Activated CD4-positive, CD25-positive, alpha-beta regulatory T cell treated with anti-CD3 and anti-CD28 coated beads, Interleukin-2, amount 50 U/mL, for 72 hours (primary cell): ENCODE measurements at regions not wholly inside any gene's neighbourhood (a gene's known extent, or its start where the extent isn't known, plus 50 kb on each side); places are given as distances from the start of the nearest gene placed in this dataset.

ENCODE experiments used
- DNase-seq: peaks from one replicate; pipeline ENCODE4 v3.0.0; 2021

DNA sequence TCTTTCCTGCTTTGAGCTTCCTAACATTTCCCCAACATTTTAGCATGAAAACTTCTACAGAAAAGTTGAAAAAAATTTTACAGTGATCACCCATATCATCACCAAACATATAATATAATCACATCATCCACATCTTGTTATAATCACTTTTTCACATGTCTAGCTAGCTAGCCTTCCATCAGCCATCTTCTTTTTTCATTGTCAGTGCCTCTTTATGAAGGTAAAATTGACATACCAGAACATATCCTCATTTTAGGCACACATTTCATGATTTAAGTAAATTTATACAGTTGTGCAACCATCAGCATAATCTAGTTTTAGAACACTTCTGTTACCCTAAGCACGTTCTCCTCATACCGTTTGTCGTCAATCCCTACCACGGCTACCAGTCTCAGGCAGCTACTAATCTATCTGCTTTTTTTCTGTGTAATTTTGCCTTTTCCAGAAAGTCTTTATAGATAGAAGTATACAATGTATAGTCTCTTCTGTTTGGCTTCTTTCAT, 73.7 kb downstream of the VEGFA start:
- DNase-seq = no peak

DNA sequence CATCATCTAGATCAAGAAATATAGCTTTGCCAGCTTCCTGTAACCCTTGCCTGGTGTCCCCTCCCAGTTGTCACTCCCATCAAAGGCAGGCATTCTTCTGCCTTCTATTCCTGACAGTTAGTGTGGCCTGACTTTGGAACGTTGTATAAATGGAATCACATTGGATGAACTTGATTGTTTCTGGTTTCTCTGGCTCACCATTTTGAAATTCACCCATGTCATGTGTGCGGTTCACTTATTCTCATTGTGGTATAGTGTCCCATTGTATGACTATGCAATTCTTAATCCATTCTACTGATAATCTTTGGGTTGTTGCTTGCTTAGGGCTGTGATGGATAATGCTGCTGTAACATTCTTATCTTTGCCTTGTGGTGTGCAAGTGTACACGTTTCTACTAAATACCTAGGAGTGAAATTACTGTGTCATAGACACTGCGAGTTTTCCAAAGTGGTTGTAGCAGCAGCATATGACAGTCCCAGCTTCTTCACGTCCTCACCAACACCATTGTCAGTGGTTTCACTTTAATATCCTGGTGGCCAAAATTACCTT, 73.2 kb downstream of the VEGFA start:
- no peak for DNase-seq

DNA sequence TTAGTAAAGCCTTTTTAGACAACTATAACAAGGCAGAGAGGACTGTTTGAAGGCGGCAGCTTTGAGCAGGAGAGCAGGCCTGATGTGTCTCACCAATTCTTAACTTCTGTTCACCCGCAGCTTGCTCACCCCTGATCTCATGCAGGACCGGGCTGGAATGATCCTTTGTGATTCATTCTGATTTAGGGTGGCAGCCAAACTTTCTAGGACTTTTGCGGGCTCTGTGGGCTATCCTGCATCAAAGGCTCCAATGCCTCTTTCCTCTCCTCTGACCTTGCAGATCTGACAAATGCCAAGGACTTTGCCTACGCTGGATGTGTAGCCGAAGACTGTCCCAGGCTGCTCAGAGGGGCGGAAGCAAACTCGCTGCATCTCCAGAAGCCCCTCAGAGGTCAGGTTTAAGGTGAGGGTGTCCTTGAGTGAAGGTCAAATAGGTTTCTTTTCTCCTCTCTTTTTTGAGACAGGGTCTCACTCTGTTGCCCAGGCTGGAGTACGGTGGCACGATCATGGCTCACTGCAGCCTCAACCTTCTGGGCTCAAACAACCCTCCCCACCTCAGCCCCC, 72.3 kb downstream of the VEGFA start:
- DNase-seq = no peak

DNA sequence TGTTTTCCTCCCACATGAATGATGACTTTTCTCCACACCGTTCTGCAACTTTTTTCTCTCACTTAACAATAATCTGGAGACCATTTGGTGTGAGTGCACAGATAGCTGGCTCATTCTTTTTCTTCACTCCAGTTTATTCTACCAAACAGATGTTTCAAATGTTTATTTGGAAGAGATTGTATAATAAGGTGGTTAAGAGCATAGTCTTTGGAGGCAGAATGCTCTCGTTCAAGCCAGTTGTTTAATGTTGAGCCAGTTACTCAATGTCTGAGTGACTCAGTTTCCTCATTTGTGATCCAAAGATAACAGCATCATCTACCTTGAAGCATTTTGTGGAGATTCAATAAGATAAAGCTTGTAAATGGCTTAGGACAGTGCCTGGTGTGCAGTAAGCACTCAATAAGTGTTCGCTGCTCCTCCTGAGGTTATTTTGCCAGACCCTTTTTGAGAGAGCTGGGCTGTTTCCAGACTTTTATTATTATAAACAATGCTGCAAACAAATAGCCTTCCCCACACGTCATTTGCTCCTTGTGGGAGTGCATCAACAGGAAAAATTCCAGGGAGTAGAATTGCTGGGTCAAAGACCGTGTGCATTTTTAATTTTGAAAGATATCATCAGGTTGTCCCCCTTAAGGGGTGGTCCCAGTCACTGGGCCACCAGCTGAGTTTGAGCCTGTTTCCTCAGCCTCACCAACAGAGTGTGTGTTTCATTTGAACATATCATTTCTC, 70.6 kb downstream of the VEGFA start:
- no peak for DNase-seq

DNA sequence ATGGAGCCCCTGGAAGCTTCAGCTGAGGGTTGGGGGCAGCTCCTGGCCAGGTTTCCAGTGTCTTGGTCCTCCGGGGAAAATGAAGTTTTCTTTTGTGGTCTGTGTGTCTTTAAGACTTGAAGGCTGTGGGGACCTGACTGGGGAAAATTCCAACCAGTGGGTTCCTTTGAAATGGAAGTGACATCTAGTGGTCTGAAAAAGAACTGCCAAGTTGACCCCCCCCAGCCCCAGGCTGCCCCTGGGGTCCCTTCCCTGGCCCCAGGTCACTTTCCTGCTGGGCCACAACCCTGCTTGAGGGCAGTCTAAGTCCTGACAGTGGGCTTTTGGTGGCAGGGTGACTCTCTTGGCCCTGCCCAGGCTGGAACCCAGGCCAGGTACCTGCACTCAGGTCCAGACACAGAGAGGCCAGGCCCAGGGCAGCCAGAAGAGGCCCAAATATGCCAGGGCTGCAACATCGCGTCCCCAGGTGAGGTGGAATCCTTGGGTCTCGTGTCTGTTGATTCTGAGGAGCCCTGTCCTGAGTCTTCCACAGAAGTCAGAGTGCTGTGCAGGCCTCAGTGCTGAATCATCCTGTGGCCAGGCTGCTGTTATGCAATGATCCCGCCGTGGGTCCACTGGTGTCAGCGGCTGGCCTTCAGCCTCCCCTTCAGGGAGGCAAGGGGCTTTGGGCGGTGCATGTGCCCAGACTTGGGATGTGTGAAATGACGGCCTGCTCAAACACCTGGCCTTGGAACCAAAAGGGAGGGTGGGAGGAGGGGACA, 68.4 kb downstream of the VEGFA start:
- no peak for DNase-seq

DNA sequence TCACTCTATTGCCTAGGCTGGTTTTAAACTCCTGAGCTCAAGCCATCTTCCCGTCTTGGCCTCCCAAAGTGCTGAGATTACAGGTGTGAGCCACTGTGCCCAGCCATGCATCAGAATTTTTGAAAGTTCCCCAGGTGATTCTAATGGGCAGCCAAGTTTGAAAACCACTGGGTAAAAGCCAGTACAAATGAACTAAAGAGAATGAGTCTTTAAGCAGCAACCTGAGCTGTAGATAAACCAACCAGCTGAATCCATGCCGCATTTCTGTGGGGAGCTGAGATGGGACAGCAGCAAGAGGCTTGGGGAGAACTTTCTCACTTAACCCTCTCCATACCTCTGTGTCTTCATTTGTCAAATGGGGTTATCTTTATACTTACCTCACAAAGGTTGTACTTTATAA, 67.5 kb downstream of the VEGFA start:
- DNase-seq = no peak

DNA sequence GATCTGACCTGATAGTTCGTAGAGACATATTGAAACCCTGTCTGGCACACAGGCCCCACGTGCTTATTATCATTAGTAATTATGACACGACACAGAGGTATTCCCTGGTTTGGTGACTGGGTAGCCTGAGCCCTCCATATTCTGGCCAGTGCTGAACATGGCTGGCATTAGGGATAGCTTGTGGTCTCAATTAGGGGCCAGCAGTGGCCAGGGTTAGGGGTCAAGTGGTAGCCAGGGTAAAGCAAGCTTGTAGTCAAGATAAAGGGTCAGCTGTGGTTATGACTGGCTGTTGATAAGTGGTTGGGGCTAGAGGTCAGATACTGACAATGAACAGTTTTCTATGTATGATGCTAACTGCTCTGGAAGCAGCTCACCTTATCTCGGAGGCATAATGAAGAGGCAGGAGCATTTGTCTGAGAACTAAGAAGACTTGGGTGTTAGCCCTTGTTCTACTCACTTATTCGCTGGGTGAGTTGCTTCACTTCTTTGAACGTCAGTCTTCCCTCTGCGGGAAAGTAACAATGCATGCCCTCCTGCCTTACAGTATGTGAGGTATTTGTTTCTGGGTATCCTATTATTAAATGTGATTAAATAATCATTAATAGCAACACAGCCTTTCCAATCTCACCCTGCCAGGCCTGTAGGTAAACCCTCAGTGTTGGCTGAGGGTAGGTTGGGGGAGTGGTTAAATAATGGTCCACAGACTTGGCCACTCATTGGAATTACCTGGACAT, 66.7 kb downstream of the VEGFA start:
- no peak for DNase-seq
